ENCODE measurements at regions not wholly inside any gene's neighbourhood (a gene's known extent, or its start where the extent isn't known, plus 50 kb on each side); places are given as distances from the start of the nearest gene placed in this dataset.

DNA sequence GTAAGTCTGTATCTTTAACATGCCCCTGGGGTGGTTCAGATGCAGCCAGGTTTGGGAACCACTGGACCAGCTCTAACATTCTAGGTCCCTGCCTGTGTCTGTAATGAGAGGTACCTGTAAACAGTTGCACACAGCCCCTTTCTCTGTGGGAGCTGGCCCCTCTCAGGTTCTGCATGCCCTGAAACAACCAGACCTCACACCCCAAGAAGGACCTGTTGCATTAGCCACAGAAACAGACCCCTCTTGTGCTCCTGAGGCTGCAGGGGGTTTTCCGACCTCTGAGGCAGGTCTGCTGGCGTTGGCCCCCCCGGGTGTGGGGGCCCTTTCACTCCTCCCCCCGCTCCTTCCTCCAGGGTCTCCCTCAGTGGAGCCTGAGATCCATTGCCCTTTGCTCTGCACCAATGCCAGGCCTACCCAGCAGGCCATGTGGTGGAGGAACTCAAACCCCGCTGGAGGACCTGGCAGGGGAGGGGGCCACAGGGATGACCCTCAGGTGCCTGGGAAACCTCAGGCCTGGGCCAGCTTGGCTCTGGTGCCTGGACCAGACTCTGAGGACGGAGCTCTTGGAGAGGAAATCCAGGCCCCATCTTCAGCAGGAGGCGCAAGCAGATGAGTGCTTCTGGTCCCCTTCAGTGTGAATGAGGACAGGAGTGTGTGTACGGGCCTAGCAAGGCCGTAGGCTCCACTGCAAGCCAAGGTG, 61.4 kb upstream of the PJA1 start:
- Histone ChIP-seq H3K9me3 (no peaks in the 10 kb centered on the region), H3K27ac (no peak overlapping the region), H3K9ac (ENCODE audit: low read depth in 2 of 2, low read length in 2 of 2) (no peak overlapping the region), H3K27me3 (no peaks in the 10 kb centered on the region), H3K4me1 (no peaks in the 10 kb centered on the region), H3K36me3 (no peaks in the 10 kb centered on the region), H3K4me3 (no peak overlapping the region)
- intact Hi-C loops (cut with DNase I) = loop anchor here (10.0 kb wide), 1 partner anchor 492 kb away; no protein-coding TSS in a partner anchor
- no peak for DNase-seq
- TF ChIP-seq, protein P1, sequence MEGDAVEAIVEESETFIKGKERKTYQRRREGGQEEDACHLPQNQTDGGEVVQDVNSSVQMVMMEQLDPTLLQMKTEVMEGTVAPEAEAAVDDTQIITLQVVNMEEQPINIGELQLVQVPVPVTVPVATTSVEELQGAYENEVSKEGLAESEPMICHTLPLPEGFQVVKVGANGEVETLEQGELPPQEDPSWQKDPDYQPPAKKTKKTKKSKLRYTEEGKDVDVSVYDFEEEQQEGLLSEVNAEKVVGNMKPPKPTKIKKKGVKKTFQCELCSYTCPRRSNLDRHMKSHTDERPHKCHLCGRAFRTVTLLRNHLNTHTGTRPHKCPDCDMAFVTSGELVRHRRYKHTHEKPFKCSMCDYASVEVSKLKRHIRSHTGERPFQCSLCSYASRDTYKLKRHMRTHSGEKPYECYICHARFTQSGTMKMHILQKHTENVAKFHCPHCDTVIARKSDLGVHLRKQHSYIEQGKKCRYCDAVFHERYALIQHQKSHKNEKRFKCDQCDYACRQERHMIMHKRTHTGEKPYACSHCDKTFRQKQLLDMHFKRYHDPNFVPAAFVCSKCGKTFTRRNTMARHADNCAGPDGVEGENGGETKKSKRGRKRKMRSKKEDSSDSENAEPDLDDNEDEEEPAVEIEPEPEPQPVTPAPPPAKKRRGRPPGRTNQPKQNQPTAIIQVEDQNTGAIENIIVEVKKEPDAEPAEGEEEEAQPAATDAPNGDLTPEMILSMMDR (IDR thresholded peaks at IDR 0.05) = no peak

DNA sequence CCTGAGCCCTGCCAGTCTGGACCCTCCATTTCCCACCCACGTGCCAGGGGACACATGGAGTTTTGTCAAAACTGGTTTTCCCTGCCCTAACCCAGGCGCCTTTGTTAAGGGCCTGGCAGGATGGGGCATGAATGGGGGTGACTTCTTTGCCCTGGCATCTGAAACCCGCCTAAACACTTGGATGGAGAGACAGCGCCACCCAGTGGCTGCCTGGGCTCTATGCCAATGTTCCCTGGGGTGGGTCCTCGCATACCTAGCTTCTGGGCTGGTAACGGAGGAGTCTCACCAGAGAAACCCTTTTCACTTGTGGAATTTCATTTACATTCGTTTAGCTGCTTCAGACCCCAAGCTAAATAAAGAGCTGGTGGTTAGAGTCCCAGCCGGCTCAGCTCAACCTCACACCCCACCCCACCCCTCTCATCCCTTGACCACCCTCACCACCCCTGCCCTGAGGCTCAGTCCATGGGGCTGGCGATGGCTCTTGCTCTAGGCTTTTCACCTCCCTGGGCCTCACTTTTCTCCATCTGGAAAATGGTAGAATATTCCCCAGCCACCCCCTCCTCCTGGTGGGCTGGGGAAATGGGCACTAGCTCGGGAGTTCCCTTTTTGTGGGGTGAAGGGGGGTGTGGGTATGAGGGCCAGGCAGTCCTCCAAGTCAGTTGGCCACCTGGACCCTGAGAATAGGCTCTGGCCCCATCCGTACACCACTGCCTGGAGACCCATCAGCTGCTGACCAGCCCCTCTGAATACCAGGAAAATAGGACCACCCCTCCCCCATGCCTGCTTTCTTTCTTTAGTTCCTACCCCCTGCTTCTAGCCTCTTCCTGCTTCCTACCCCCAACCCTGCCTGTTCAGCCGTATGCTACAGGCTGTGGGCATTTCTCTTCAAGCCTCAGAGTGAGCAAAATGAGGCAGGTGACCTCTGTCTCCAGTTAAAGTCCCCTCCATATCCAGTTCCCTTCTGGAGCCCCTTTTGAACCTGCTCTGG, 57.1 kb upstream of the PJA1 start:
- Histone ChIP-seq H3K9ac (ENCODE audit: low read depth in 2 of 2, low read length in 2 of 2) (no peak overlapping the region), H3K27ac (no peak overlapping the region), H3K4me3 (no peak overlapping the region), H3K9me3 (no peaks in the 10 kb centered on the region), H3K4me1 (no peaks in the 10 kb centered on the region), H3K36me3 (no peaks in the 10 kb centered on the region), H3K27me3 (no peaks in the 10 kb centered on the region)
- TF ChIP-seq, protein P1 (IDR thresholded peaks at IDR 0.05) = peak; percentile 74
- peak; percentile 61 for DNase-seq
- intact Hi-C loops (cut with DNase I) = loop anchor here (2.0 to 10.0 kb wide), 2 partner anchors 396 to 488 kb away; no protein-coding TSS in a partner anchor

DNA sequence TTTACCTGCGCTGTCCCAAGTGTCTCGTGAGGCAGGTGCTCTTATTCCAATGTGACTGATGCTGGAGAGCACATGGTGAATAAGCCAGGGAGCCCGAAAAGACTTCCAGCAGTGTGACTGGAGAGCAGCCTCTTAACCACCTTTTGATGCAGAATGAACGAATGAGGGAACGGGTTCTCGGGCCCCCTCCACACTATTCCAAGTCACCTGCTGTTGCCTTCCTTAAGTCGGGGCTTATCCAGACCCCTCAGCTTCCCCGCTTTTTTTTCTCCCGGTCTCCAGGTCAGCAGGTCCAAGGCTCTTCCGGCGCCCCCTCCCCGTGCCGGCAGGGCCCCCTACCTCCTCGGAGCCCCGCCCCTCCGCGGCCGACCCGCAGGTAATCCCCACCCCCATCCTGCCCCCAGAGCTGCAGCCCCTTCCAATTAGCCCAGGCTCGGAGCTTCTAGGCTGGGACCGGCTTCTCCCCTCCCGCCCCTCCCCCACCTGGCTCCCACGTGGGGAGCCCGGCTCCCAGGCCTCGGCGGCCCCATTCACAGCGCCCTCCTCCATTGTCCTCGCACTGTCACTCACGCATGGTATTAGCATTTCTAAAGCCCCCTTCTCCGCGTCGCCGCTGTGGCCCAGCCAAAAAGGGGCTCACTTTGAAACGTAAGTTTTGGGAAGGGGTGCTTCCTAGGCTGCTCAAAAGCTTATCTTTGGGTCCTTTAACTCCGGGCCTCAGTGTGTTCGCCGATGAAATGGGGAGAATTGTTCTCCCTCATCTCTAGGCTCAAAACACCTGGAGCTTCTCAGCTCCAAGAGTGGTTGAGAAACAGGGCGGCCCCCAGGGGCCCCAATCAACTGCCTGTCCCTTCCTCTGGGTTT, 56.2 kb upstream of the PJA1 start:
- Histone ChIP-seq H3K27me3 (no peaks in the 10 kb centered on the region), H3K4me3 (no peak overlapping the region), H3K9ac (ENCODE audit: low read depth in 2 of 2, low read length in 2 of 2) (no peak overlapping the region), H3K36me3 (no peaks in the 10 kb centered on the region), H3K27ac (no peak overlapping the region), H3K4me1 (no peaks in the 10 kb centered on the region), H3K9me3 (no peaks in the 10 kb centered on the region)
- TF ChIP-seq, protein P1 (IDR thresholded peaks at IDR 0.05) = no peak
- intact Hi-C loops (cut with DNase I) = loop anchor here (2.0 to 10.0 kb wide), 2 partner anchors 395 to 487 kb away; no protein-coding TSS in a partner anchor
- DNase-seq = no peak

DNA sequence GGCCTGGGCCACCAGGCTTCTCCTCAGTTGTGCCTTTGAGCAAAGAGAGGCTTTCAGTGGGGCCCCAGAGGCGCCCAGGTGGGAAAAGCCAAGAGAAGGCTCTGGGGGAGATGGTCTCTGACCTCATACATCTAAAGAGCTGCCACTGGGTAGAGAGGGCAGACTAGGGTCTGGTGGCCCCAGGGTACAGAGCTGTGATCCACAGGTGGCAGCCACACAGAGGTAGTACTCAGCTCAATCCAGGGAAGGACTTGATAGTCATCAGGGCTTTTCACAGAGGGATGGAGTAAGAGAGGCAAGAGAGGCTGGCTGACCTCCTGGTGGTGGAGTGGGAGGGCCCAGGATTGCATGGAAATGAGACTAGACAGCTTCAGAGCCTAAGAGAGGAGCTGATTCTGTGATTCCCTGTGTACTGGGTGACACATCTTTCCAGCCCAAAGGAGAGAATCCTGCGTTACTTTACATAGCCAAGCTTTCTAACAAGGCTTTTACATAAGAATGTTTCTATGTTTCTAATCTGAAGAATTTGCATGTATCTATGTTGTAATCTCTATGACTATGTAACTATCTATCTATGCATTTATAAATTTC, 53.2 kb upstream of the PJA1 start:
- Histone ChIP-seq H3K4me3 (no peak overlapping the region), H3K4me1 (no peaks in the 10 kb centered on the region), H3K9me3 (no peaks in the 10 kb centered on the region), H3K36me3 (no peaks in the 10 kb centered on the region), H3K9ac (ENCODE audit: low read depth in 2 of 2, low read length in 2 of 2) (no peak overlapping the region), H3K27me3 (no peaks in the 10 kb centered on the region), H3K27ac (no peak overlapping the region)
- TF ChIP-seq, protein P1 (IDR thresholded peaks at IDR 0.05) = no peak
- intact Hi-C loops (cut with DNase I) = loop anchor here (10.0 kb wide), 1 partner anchor 124 kb away; no protein-coding TSS in a partner anchor
- no peak for DNase-seq

Measured in colonic mucosa (tissue), 4 donors.